ENCODE measurements at regions not wholly inside any gene's neighbourhood (a gene's known extent, or its start where the extent isn't known, plus 50 kb on each side); places are given as distances from the start of the nearest gene placed in this dataset.

DNA sequence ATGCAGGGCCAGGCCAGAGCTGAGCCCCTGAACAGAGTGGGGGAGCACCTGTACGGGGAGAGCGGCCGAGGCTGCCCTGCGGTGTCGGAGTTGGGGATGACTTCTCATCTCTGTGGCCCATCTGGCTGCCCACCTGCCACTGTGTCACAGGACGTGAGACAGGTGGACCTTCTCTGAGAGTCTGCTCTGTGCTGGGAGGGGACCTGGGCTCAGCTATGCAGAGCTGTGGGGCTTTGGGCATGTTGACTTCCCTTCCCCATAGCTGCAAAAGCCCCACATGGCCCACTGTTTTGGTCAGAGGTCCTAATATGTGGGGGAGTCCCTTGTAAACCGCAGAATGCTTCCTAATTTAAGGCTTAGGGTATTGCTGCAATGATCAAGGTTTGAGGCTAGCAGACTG lies 68.0 kb upstream of the TRPM1 start:
- intact Hi-C loops (cut with DNase I) = no loop called here
- H3K27me3 ChIP-seq (replicated peaks; ENCODE audit: insufficient read depth) = no peaks in the 10 kb centered on the region

DNA sequence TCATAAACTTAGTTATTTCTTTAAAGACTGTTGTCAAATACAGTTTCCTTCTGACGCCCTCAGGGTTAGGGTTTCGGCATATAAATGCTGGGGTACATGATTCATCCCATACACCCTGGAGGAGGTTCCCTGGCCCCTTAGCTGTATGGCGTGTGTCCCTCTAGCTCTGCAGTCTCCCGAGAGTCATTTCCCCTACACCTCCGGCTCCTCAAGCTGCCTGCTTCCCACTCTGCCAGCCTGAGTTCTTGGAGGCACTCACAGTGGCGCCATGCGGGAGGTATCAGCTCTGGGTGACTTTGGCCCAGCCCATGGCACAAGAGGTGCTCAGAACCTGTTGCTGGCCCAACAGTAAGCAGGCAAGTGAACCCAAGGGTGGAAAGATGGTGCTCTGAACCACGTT lies 70.2 kb upstream of the TRPM1 start:
- WGBS = 84% methylated on average over 8 of the region's 8 CpGs
- Histone ChIP-seq H3K36me3 (no peaks in the 10 kb centered on the region), H3K9me3 (no peaks in the 10 kb centered on the region), H3K4me3 (no peak overlapping the region), H3K27me3 (replicated peaks; ENCODE audit: insufficient read depth) (no peaks in the 10 kb centered on the region), H3K27ac (no peak overlapping the region), H3K4me1 (replicated peaks) (no peaks in the 10 kb centered on the region)
- DNase-seq (ENCODE audit: low spot score) = no peak
- intact Hi-C loops (cut with DNase I) = loop anchor here (10.0 kb wide), 1 partner anchor 583 kb away; no protein-coding TSS in a partner anchor
- TF ChIP-seq POLR2AphosphoS5 (IDR thresholded peaks at IDR 0.05) (no peak), POLR2A (IDR thresholded peaks at IDR 0.05) (no peak)
- TF ChIP-seq, protein P1, sequence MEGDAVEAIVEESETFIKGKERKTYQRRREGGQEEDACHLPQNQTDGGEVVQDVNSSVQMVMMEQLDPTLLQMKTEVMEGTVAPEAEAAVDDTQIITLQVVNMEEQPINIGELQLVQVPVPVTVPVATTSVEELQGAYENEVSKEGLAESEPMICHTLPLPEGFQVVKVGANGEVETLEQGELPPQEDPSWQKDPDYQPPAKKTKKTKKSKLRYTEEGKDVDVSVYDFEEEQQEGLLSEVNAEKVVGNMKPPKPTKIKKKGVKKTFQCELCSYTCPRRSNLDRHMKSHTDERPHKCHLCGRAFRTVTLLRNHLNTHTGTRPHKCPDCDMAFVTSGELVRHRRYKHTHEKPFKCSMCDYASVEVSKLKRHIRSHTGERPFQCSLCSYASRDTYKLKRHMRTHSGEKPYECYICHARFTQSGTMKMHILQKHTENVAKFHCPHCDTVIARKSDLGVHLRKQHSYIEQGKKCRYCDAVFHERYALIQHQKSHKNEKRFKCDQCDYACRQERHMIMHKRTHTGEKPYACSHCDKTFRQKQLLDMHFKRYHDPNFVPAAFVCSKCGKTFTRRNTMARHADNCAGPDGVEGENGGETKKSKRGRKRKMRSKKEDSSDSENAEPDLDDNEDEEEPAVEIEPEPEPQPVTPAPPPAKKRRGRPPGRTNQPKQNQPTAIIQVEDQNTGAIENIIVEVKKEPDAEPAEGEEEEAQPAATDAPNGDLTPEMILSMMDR (IDR thresholded peaks at IDR 0.05) = no peak

More for the DNA sequence above, 68.0 kb upstream of the TRPM1 start:
- H3K4me1 ChIP-seq (replicated peaks) = no peaks in the 10 kb centered on the region
- 93% methylated on average over 7 of the region's 7 CpGs for WGBS
- TF ChIP-seq, protein P1 (IDR thresholded peaks at IDR 0.05) = no peak
- TF ChIP-seq POLR2AphosphoS5 (IDR thresholded peaks at IDR 0.05) (no peak), POLR2A (IDR thresholded peaks at IDR 0.05) (no peak)
- DNase-seq (ENCODE audit: low spot score) = no peak
- H3K9me3 ChIP-seq = no peaks in the 10 kb centered on the region
- H3K4me3 ChIP-seq = no peak overlapping the region
- H3K36me3 ChIP-seq = no peaks in the 10 kb centered on the region
- no peak overlapping the region for H3K27ac ChIP-seq

DNA sequence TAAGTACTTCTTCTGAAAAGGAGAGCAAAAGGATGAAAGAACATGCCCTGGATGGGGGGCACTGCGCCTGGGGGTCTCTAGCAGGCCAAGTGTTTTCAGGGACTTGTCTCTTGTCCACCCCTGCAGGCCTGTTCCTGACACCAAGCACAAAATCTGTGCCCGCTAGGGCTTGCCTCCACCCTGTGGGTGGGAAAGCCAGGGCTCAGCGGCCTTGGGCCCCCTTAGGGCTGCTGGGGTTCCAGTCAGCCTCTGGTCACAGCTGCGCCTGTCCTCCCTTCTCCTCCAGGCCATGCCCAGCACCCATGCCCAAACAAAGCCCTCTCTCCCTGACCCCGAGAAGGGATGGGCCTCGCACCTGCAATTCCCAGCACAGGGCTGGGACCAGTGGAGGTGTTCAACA lies 71.1 kb upstream of the TRPM1 start:
- no peak overlapping the region for H3K4me3 ChIP-seq
- 98% methylated on average over 6 of the region's 6 CpGs for WGBS
- no peak for DNase-seq (ENCODE audit: low spot score)

DNA sequence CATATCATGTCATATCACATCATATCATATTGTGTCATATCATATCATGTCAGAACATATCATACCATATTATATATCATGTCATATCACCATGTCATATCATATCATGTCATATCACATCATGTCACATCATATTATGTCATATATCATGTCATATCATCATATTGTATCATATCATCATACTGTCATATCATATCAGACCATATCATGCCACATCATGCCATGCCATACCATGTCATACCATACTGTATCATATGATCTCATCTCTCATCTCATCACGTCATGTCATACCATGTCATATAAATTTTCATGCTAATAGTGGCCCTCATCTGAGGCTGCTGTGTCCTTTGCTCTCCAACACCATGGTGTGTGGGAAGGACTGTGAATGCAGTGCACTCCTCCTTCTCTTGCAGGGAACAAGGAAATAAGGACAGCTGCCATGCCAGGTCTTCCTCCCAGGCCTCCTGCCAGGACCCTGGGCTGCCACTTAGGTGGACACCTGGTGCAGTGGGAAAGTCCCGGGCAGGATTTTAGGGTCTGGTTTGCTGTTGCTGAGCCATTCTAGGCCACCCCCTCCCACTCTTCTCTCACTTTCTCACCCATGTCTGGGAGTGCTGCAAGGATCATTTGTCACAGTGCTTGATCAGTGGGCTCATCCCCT lies 72.4 kb upstream of the TRPM1 start:
- Histone ChIP-seq H3K36me3 (no peaks in the 10 kb centered on the region), H3K4me1 (replicated peaks) (no peaks in the 10 kb centered on the region), H3K27ac (no peak overlapping the region), H3K9me3 (no peaks in the 10 kb centered on the region), H3K4me3 (no peak overlapping the region), H3K27me3 (replicated peaks; ENCODE audit: insufficient read depth) (no peaks in the 10 kb centered on the region)
- no peak for DNase-seq (ENCODE audit: low spot score)
- TF ChIP-seq, protein P1 (IDR thresholded peaks at IDR 0.05) = no peak
- TF ChIP-seq POLR2AphosphoS5 (IDR thresholded peaks at IDR 0.05) (no peak), POLR2A (IDR thresholded peaks at IDR 0.05) (no peak)
- 89% methylated on average over 2 of the region's 2 CpGs for WGBS
- intact Hi-C loops (cut with DNase I) = loop anchor here (10.0 kb wide), 1 partner anchor 581 kb away; no protein-coding TSS in a partner anchor

More for the DNA sequence above, 71.1 kb upstream of the TRPM1 start:
- intact Hi-C loops (cut with DNase I) = loop anchor here (10.0 kb wide), 1 partner anchor 582 kb away; no protein-coding TSS in a partner anchor
- H3K27me3 ChIP-seq (replicated peaks; ENCODE audit: insufficient read depth) = no peaks in the 10 kb centered on the region
- TF ChIP-seq POLR2A (IDR thresholded peaks at IDR 0.05) (no peak), POLR2AphosphoS5 (IDR thresholded peaks at IDR 0.05) (no peak)
- TF ChIP-seq, protein P1 (IDR thresholded peaks at IDR 0.05) = no peak
- H3K36me3 ChIP-seq = no peaks in the 10 kb centered on the region
- H3K27ac ChIP-seq = no peak overlapping the region
- H3K9me3 ChIP-seq = no peaks in the 10 kb centered on the region
- no peaks in the 10 kb centered on the region for H3K4me1 ChIP-seq (replicated peaks)

DNA sequence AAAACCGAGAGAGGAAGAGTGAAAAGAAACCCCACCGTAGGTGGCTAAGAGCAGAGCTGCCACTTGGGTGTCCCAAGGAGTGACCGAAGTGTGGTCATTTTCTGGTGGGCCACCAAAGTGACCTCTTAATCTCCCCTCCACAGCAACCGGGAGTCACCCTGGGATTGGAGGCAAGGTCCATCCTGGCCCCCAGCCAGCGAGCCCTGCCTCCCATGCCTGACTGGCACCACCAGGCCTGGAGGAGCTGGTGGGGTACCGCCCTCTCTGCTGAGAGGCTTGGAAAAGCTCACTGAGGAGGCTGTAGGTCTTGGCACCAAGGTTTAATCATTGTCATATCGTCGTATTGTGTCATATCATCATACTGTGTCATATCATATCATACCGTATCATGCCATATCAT lies 74.0 kb upstream of the TRPM1 start:
- no peaks in the 10 kb centered on the region for H3K27me3 ChIP-seq (replicated peaks; ENCODE audit: insufficient read depth)
- intact Hi-C loops (cut with DNase I) = loop anchor here (10.0 kb wide), 1 partner anchor 579 kb away; no protein-coding TSS in a partner anchor
- H3K9me3 ChIP-seq = no peaks in the 10 kb centered on the region
- WGBS = 90% methylated on average over 9 of the region's 9 CpGs
- H3K4me3 ChIP-seq = no peak overlapping the region
- H3K4me1 ChIP-seq (replicated peaks) = no peaks in the 10 kb centered on the region
- DNase-seq (ENCODE audit: low spot score) = no peak
- H3K27ac ChIP-seq = no peak overlapping the region
- H3K36me3 ChIP-seq = no peaks in the 10 kb centered on the region
- TF ChIP-seq, protein P1 (IDR thresholded peaks at IDR 0.05) = no peak
- no peak for TF ChIP-seq POLR2AphosphoS5 (IDR thresholded peaks at IDR 0.05)
- TF ChIP-seq POLR2A (IDR thresholded peaks at IDR 0.05) = no peak

Measured in prostate gland (tissue), 2 donors.